GM21390 (cell line): ENCODE measurements at regions not wholly inside any gene's neighbourhood (a gene's known extent, or its start where the extent isn't known, plus 50 kb on each side); places are given as distances from the start of the nearest gene placed in this dataset.

Experiments
- ATAC-seq: cut with Tn5 transposase; IDR thresholded peaks from one replicate; pipeline ENCODE4 v1.9.1; 2021; ENCODE audit not compliant: unreplicated experiment

DNA sequence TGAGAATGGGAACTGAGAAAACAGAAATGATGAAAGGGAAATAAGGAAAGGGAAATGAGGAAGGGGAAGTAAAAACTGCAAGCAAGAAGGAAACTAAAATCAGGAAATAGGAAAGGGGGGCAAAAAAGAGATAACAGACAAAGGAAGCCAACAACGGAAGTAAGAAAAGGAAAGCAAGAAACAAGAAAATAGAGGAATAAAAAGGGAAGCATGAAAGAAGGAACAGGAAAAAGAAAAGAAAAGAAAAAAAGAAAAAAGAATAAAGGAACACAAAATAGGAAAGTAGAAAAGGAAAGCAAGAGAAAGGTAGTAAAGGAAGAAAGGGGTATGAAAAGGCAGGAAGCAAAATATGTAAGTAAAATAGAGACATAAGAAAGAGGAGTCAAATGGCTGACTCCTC, 241.2 kb upstream of the NCKAP5 start:
- ATAC-seq, result no peak

GRCh38 chr2:133810559-133810958, 242.3 kb upstream of the NCKAP5 start:
- ATAC-seq, result no peak

DNA sequence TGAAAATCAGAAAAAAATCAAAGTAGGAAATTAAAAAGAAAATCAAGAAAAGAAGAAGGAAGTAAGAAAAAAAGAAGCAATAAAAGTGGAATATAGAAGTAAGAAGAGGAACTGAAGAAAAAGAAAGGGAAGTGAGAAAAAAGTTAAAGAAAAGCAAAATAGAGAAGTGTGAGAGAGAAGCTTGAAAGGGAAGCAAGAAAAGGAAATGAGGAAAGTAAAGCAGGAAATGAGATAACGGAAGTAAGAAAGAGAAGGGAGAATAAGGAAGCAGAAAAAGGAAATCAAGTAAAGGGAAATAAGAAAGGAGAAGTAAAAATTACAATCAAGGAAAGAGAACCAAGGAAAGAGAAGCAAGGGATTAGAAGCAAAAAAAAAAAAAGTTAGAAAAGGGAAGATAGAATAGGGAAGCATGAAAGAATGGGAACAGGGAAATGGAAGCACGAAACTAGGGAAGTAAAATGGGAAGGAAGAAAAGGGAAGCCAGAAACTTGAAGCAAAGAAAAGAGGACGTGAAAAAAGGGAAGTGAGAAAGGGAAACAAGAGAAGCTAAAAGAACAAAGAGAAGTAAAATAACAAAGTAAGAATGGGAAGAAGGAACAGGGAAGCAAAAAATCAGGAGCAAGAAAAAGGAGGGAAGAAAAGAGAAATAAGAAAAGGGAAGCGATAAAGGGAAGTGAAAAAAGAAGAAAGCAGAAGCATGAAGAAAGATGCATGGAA, 243.3 kb upstream of the NCKAP5 start:
- ATAC-seq, result no peak

- ATAC-seq, result no peak
These were observed 244.8 kb upstream of the NCKAP5 start for GRCh38 chr2:133812826-133813617.

GRCh38 chr2:133814890-133815289, 246.6 kb upstream of the NCKAP5 start:
- no peak for ATAC-seq

DNA sequence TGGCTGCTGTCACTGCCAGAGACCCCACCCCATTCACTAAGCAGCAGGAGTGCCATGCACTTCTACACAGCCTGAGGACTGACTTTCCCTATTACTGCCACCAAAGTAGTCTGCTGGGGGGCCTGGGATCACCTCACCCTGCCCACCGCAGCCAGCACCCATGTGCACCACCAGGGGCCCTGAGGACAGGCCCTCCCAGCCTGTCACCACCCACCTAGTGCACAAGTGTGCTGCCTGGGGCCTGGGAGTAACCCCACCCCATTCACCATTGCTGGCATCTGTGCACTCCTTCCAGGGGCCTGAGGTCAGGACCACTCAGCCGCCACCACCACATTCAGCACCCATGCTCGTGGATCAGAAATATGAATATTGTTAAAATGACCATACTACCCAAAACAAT, 247.8 kb upstream of the NCKAP5 start:
- ATAC-seq, result no peak

DNA sequence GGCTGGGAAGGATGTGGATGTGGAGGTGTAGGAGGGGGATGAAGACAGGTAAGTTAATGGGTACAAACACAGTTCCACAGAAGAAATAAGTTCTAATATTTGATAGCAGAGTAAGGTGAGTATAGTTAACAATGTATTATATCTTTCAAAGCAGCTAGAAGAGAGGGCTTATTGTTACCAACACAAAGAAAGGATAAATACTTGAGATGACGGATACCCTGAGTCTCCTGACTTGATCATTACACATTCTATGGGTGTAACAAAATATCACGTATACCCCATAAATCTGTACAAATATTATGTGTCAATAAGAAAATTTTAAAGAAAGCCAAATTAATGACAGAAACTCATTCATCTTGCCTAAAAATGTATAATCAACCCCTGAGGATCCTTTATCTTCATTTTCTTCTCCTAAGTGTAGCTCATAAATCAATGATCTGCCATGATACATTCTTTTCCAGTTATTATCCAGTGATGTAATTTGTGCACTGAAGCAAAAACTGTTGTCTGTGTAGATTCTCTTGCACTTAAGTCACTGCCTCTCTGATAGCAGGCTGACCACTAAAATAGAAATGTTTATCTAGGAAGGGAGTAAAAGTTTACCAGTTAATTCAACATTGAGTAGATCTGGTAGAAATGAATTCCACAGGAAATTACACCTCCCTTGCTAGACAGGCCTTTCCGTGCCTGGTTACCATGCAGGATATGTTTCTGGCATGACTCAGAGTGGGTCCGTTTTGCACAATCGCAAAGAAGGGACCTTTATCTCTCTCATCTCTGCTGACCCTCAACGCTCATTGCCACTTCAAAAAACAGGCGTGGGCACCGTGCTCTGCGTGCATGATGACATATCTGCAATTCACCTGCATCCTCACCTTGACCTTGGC, 249.7 kb upstream of the NCKAP5 start:
- no peak for ATAC-seq

DNA sequence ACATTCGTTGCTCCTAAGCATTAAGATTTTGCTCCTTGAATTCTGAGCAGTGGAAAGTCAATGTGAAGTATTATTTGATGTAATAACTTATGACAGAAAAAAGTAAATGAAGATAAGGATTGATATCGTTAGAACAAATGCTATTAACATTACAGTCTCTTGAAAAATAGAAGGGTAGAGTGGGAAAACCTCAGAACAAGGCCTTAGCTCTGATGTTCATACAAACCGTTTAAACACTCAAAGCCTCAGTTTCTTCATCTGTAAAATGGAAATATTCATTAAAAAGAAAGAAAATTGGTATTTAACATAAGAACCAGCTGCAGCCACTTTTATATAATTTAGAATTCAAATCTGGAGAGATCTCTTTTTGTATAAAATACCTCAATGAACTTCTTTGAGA, 250.4 kb upstream of the NCKAP5 start:
- no peak for ATAC-seq

GRCh38 chr2:133819906-133820305, 251.6 kb upstream of the NCKAP5 start:
- ATAC-seq, result no peak

DNA sequence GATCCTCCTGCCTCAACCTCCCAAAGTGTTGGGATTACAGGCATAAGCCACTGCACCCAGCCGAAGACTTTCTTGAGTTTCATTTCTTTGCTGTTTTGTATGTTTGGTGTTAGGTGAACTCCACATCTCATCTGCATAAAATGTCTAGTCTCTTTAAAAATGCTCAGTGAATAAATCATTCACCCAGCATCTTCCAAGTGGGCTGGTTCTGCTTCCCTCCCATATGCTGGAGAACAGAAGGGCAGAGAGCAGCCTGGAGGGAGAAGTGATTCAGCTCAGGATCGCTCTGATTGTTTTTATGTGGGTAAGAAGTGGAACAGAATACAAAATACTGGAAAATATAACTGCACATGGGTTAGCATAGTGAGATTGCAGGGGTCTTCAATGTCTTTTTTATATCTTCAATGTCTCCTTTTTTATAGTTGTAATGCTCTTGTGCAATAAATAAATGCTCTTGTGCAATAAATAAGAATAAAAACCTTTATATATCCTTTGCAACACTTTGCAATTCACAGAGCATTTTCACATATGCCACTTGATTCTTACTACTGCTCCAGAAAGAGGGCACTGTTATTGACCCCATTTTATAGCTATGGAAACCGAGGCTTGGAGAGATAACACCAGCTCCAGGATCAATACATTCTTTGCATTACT, 253.0 kb upstream of the NCKAP5 start:
- no peak for ATAC-seq

GRCh38 chr2:133822517-133823225, 254.4 kb upstream of the NCKAP5 start:
- ATAC-seq, result no peak

DNA sequence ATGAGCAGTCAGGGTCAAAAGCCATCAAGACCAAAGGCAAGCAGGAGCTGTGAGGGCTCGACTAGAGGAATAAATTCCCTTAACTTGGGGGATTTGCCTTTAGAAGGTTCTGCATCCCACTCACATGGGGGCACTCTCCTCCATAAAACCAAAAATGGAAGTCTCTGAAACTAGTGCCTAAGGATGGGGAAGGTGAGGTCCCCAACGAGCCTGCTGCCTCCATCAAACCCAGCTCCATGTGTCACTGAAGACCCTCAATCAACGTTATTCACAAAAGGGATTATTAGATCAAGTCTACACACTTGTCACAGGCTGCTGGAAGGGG, 254.9 kb upstream of the NCKAP5 start:
- no peak for ATAC-seq

DNA sequence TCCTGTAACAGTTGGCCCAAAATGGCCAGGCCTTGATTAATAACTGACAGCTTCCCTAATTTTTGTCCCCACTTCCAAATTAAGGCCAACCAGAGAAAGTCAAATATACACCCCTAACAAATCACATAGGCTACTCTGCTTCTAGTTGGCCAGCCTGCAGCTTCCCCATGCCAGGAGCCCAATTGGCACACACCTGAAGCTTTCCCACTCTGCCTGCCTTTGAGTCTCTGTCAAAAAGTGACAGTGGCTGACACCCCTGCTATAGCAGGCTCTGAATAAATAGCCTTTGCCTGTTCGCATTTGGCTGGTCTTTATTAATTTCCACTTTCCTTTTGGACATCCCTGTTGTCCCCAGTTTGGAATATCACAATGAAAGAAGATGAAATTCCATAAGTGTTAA, 256.6 kb upstream of the NCKAP5 start:
- ATAC-seq, result no peak

- no peak for ATAC-seq
These were observed 257.5 kb upstream of the NCKAP5 start for GRCh38 chr2:133825778-133826177.

DNA sequence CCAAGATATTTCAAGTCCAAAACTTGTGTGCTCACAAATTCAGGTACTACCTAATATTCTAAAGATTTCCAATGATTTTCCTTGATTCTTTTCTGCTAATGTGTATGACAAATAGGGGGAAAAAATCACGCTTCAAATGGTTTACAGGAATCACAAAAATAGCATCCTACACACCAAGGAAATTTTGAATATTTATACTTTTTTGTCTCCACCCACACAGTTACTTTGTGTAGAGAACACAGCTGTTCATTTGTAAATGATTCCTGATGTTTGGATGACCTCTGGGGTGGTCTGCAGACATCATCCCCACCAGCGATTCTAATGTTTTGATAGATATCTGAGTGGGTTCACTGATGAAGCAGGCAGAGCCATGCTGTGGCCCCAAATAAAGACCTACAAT, 260.6 kb upstream of the NCKAP5 start:
- no peak for ATAC-seq

GRCh38 chr2:133829450-133830020, 261.3 kb upstream of the NCKAP5 start:
- no peak for ATAC-seq

GRCh38 chr2:133833746-133834145, 265.5 kb upstream of the NCKAP5 start:
- no peak for ATAC-seq

DNA sequence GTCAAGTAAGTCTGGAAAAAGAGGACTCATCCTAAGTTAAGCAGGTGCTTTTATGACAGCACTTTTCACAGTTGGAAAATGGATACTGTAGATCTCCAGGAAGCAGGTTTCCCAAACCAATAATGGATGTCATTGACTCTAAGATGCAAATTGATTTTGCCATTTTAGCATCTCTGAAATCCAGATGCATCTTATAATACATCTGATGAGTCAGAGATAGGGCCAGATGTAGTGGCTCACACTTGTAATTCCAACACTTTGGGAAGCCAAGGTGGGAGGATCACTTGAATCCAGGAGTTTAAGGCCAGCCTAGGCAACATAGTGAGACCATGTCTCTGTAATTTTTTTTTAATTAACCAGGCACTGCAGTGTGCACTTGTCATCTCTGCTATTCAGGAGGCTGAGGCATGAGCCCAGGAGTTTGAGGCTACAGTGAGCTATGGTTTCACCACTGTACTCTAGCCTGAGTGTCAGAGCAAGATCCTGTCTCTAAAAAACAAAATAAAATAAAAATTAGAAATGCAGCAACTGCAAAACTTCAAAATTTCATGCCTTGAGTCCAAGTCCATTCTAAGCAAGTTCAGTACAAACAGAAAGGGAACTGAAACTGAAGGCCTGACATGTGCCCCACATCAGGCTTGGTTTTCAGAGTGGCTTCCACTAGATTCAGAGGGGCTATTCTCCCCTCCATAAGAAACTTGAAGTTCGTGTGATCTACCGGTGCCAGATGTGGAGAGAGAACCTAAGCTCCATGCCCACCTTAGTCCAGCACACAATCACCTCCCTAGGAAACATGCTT, 267.8 kb upstream of the NCKAP5 start:
- ATAC-seq, result peak; percentile 64

DNA sequence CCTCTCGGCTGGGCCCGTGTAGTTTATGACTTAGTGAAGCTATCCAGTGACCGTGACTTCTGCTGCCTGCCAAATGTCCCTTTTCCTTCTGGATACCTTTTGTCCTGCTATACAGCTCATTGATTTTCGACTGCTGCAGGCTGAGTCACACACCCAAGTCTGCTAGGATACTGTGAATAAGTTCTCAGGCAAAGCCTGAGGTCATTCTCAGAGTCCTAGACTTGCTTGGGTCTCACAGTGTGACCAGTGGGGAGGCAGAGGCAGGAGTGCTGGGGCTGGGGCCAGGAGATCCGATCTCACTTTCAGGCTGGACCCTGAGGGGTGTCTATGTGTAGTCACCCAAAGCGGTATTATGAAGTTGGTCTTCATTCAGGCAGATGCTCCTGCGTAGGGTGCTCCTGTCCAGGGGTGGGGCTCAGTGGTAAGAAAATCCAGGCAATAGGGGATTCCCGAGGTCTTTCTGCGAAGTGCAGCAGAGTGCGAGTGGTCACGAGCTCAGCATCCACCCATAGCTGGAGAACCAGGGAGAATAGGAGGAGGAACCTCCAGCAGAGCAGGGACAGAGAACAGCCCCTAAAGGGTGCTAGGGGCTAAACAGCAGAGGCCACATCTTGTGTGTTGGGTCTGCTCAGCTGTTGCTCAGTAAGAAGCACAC, 268.6 kb upstream of the NCKAP5 start:
- no peak for ATAC-seq
